KG1 (cell line): ENCODE measurements at regions not wholly inside any gene's neighbourhood (a gene's known extent, or its start where the extent isn't known, plus 50 kb on each side); places are given as distances from the start of the nearest gene placed in this dataset.

Source experiments
- DNase-seq: peaks from one replicate; lab custom pipeline; 2025; lab: John Stamatoyannopoulos, UW

DNA sequence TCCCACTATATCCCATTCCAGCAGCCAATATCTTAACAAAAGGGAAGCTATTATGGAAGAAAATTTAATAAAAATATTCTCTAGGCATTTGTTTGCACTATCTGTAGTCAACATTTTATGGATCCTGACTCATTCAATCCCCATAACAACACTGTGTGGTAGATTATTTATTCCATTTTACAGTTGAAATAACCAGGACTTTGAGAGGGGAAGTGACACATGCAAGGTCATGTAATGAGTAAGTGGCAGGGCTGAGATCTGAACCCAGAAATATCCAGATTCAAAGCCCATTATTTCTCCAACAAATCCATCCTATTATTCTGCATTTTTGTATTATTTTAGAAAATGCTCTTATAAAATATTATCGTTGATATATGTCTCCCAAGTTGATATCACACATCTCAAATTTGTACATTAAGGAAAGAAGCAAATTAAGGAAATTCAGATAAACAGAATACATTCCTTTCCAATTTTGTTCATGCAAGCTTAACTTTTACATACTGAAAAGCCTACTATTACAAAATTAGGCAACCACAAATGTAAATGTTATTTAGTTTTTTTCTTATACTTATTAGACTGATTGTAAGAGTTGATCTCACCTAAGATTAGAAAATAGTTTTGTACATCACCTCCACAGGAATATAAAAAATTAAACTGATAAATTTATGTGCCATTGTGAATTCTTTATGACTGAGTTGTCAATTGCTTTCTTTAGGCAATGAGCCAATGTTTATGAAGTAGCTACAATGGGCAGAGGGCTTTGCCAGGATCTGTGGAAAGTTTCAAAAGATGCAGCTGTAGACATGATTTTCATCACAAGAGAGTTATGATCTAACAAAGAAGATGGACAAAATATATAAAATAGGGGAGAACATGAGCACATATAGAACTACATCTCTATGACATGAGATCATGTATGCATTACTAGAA is 55.1 kb upstream of the E2F7 start:
- no peak for DNase-seq

DNA sequence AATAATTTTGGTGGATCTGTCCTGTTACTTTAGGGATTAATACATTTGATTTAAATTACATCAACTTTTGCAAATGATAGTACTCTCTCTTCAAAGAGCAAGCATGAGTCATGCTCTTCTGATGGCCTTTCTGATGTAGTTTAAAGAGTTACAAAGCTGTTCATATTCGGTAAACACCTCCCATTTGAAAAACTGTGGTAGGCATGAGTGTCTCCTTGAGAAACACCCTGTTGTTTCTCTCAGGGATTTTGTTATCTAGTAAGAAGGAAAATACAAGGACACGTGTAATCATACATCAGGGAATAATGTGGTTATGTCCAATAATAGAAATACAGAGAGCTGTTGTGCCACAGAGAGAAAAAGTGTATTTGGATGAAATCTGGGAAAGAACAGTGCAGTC is 53.3 kb upstream of the E2F7 start:
- no peak for DNase-seq

DNA sequence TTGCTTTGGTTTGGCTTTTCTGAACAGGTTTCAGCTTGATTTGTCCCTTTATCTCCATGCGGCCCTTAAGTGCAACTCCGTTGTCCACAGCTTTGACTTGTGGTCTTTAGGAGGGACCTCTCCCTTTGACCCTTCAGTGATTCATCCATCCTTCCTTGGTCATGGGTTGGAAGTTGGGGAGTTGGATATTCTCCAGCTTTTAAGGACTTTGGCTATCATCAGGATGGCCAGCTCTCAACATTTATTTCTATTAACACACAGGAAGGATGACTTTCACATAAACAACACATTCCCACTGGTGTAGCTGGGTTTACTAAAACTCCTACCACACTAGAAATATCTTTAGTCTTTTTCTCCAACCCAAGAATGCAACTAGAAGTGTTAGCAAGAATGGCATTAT is 50.9 kb upstream of the E2F7 start:
- DNase-seq, result no peak

DNA sequence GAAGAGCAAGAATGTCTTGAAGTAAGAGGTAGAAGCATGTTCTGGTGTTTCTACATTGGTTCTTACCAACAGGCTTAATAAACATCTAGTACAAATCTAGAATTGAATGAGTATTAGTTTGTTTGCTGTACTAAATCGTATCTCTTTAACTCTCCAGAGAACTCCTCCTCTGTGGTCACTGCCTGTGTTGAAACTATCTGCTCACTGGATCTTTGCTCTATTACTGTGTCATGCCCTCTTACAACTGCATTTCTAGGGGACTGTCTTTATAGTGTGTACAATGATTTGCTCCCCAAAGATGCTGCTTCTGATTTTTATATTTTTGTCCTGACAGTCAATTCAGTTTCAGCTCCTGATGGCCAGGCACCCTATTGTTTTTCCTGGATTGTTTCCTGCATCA is 50.1 kb upstream of the E2F7 start:
- no peak for DNase-seq
